Inferior parietal cortex (tissue), 1 donor: ENCODE measurements at regions not wholly inside any gene's neighbourhood (a gene's known extent, or its start where the extent isn't known, plus 50 kb on each side); places are given as distances from the start of the nearest gene placed in this dataset.

Experiments used
- DNase-seq: peaks from one replicate; pipeline ENCODE4 v3.0.0-alpha.2; 2016; ENCODE audit errors: extremely low spot score

GRCh38 chr14:25551674-25552073 is 501.7 kb upstream of the STXBP6 start:
- DNase-seq = no peak

- DNase-seq = no peak
Observed at GRCh38 chr14:25546826-25547225, 496.9 kb upstream of the STXBP6 start.

- peak; percentile 11 for DNase-seq
Observed at GRCh38 chr14:25537846-25538455, 488.0 kb upstream of the STXBP6 start.

- no peak for DNase-seq
Observed at GRCh38 chr14:25526290-25526689, 476.3 kb upstream of the STXBP6 start.

GRCh38 chr14:25522926-25523325 is 473.0 kb upstream of the STXBP6 start:
- DNase-seq = no peak

- no peak for DNase-seq
Observed at GRCh38 chr14:25522116-25522515, 472.2 kb upstream of the STXBP6 start.

- DNase-seq = no peak
Observed at GRCh38 chr14:25521616-25522015, 471.7 kb upstream of the STXBP6 start.

GRCh38 chr14:25520821-25521220 is 470.9 kb upstream of the STXBP6 start:
- DNase-seq = no peak

GRCh38 chr14:25518364-25518763 is 468.4 kb upstream of the STXBP6 start:
- DNase-seq = no peak

GRCh38 chr14:25516838-25517237 is 466.9 kb upstream of the STXBP6 start:
- no peak for DNase-seq

GRCh38 chr14:25508845-25509244 is 458.9 kb upstream of the STXBP6 start:
- no peak for DNase-seq

GRCh38 chr14:25501749-25502148 is 451.8 kb upstream of the STXBP6 start:
- DNase-seq = no peak

- no peak for DNase-seq
Observed at GRCh38 chr14:25488961-25489360, 439.0 kb upstream of the STXBP6 start.

GRCh38 chr14:25485381-25485780 is 435.4 kb upstream of the STXBP6 start:
- DNase-seq = no peak

- DNase-seq = no peak
Observed at GRCh38 chr14:25484906-25485305, 435.0 kb upstream of the STXBP6 start.

- DNase-seq = peak; percentile 13
Observed at GRCh38 chr14:25484235-25484634, 434.3 kb upstream of the STXBP6 start.

GRCh38 chr14:25477316-25478098 is 427.6 kb upstream of the STXBP6 start:
- DNase-seq = no peak

GRCh38 chr14:25472700-25473099 is 422.8 kb upstream of the STXBP6 start:
- no peak for DNase-seq

- DNase-seq = no peak
Observed at GRCh38 chr14:25464772-25465171, 414.8 kb upstream of the STXBP6 start.

- no peak for DNase-seq
Observed at GRCh38 chr14:25464078-25464477, 414.1 kb upstream of the STXBP6 start.

- no peak for DNase-seq
Observed at GRCh38 chr14:25463480-25463879, 413.5 kb upstream of the STXBP6 start.

- no peak for DNase-seq
Observed at GRCh38 chr14:25461780-25462179, 411.8 kb upstream of the STXBP6 start.

- DNase-seq = no peak
Observed at GRCh38 chr14:25444381-25444780, 394.4 kb upstream of the STXBP6 start.
